ENCODE measurements at regions not wholly inside any gene's neighbourhood (a gene's known extent, or its start where the extent isn't known, plus 50 kb on each side); places are given as distances from the start of the nearest gene placed in this dataset.
"Not testable (repeated sequence)": the region's sequence is repeated elsewhere in the genome, so short reads cannot be mapped to it uniquely, and the experiment has no call there.

DNA sequence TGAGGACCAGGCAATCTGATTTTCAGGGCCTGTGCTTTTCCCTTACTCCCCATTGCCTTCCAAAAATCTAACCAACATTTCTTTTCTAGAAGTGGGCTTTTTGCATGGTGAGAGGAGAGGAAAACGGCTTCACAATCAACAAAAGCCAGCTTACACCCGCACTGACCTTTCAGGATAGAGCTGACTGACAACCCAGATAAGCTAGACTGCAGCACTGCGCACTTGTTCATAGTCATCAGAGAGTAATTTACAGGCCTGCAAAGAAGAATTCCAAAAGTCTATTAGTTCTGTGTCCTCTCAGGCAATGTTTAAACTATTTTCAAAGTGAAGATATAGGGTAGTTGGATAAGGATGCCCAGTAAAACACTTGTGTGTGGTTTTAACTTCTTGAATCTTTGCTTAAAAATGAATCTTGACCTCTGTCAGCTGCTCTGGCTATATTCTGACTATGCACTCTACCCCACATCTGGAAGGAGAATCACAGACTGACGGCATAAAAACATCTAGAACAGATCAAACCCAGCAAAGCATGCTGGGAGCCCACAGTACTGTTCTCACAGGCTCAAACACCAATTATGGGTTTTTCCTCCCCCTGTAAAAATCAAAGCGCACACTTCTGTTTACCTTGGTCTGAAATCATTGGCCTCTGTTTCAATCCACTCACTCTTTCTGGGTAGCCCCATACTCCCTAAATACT, 172.0 kb downstream of the ZNF92 start:
- intact Hi-C loops (cut with DNase I); H3K36me3 ChIP-seq; H3K27me3 ChIP-seq (ENCODE audit: low read depth); ATAC-seq; H3K4me3 ChIP-seq; H3K9me3 ChIP-seq; DNase-seq; H3K27ac ChIP-seq; H3K4me1 ChIP-seq: not testable (repeated sequence)

- H3K27ac ChIP-seq; ATAC-seq; H3K9me3 ChIP-seq; intact Hi-C loops (cut with DNase I); H3K36me3 ChIP-seq; H3K27me3 ChIP-seq (ENCODE audit: low read depth); H3K4me3 ChIP-seq; H3K4me1 ChIP-seq; DNase-seq: not testable (repeated sequence)
These were observed 176.2 kb downstream of the ZNF92 start for GRCh38 chr7:65549589-65550443.

GRCh38 chr7:65550444-65550809, 176.8 kb downstream of the ZNF92 start:
- intact Hi-C loops (cut with DNase I); H3K4me1 ChIP-seq; H3K27me3 ChIP-seq (ENCODE audit: low read depth); ATAC-seq; H3K9me3 ChIP-seq; H3K4me3 ChIP-seq; DNase-seq; H3K27ac ChIP-seq; H3K36me3 ChIP-seq: not testable (repeated sequence)

GRCh38 chr7:65551042-65551441, 177.4 kb downstream of the ZNF92 start:
- H3K4me1 ChIP-seq; H3K9me3 ChIP-seq; H3K27ac ChIP-seq; H3K27me3 ChIP-seq (ENCODE audit: low read depth); H3K4me3 ChIP-seq; H3K36me3 ChIP-seq; intact Hi-C loops (cut with DNase I); ATAC-seq; DNase-seq: not testable (repeated sequence)

- ATAC-seq; H3K4me1 ChIP-seq; H3K27me3 ChIP-seq (ENCODE audit: low read depth); H3K9me3 ChIP-seq; DNase-seq; H3K27ac ChIP-seq; intact Hi-C loops (cut with DNase I); H3K36me3 ChIP-seq; H3K4me3 ChIP-seq: not testable (repeated sequence)
These were observed 181.2 kb downstream of the ZNF92 start for GRCh38 chr7:65554553-65555476.

DNA sequence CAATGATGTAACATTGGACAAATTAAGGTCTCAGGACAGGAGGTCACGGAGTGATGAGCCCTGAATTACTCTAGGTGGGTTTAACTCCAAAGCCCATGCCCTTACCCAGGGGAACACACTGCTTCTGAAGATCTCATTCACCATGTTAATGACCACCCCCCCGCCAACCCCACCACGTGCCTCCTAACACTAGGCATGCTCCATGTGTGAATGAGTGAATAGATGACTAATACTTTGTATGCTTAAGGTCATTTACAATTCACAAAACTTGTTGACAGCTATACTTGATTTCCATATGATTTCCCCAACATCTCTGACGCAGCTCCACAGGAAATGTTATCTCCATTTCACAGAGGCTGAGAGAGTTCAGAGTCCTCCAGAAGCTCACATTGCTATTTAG, 184.9 kb downstream of the ZNF92 start:
- intact Hi-C loops (cut with DNase I); ATAC-seq: not testable (repeated sequence)
- peak; percentile 42 for DNase-seq

GRCh38 chr7:65561786-65562372, 188.2 kb downstream of the ZNF92 start:
- H3K4me3 ChIP-seq; H3K27me3 ChIP-seq (ENCODE audit: low read depth); H3K4me1 ChIP-seq; H3K27ac ChIP-seq; intact Hi-C loops (cut with DNase I); H3K36me3 ChIP-seq; H3K9me3 ChIP-seq: not testable (repeated sequence)
- peak in 1 of 2 donors; percentile 39 for ATAC-seq
- peak; percentile 27 for DNase-seq

More for the DNA sequence above, 184.9 kb downstream of the ZNF92 start:
- H3K4me1 ChIP-seq; H3K27ac ChIP-seq; H3K9me3 ChIP-seq; H3K36me3 ChIP-seq; H3K4me3 ChIP-seq; H3K27me3 ChIP-seq (ENCODE audit: low read depth): not testable (repeated sequence)

DNA sequence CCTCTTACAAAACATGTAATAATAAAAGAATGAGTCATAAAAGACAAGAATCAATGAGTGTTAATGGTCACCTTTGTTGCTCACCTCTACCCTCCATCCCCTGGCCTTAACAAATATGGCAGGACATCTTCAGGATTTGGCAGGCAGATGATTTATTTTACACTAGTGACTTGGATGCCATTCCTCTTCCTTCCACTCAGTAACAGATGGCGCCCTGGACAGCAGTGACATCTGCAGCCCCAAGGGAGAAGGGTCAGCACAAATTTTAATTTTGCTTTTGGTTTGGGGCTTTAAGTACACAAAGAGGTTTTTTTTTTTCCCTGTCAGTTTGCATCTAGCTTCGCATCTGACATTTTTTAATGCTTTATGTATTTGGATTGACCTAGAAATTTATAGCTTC, 188.9 kb downstream of the ZNF92 start:
- intact Hi-C loops (cut with DNase I); H3K4me3 ChIP-seq; H3K27me3 ChIP-seq (ENCODE audit: low read depth); H3K9me3 ChIP-seq; H3K4me1 ChIP-seq; H3K36me3 ChIP-seq; ATAC-seq; H3K27ac ChIP-seq: not testable (repeated sequence)
- DNase-seq = peak; percentile 24

GRCh38 chr7:65563333-65563732, 189.7 kb downstream of the ZNF92 start:
- H3K27me3 ChIP-seq (ENCODE audit: low read depth); DNase-seq; H3K9me3 ChIP-seq; H3K27ac ChIP-seq; H3K36me3 ChIP-seq; ATAC-seq; H3K4me1 ChIP-seq; intact Hi-C loops (cut with DNase I); H3K4me3 ChIP-seq: not testable (repeated sequence)

DNA sequence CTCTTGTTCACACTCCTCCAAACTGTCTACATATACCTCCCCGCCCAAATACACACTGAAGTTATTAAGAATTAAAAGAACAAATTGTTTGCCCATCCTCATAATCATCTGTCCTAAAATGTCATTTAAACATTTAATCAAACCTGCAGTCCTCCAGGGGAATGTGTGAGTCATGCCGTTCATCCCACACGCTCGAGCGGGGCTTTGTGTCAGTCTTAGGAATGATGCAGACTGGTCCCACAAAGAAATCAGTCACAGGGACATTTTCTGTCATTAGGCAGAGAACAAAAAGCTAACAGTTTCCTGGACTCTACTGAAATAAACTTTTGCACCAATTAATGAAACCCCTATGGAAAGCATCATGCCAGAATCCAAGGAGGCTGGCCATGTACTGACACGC, 194.6 kb downstream of the ZNF92 start:
- H3K4me1 ChIP-seq; H3K27ac ChIP-seq; H3K9me3 ChIP-seq; intact Hi-C loops (cut with DNase I); H3K36me3 ChIP-seq; H3K27me3 ChIP-seq (ENCODE audit: low read depth); ATAC-seq; DNase-seq; H3K4me3 ChIP-seq: not testable (repeated sequence)

DNA sequence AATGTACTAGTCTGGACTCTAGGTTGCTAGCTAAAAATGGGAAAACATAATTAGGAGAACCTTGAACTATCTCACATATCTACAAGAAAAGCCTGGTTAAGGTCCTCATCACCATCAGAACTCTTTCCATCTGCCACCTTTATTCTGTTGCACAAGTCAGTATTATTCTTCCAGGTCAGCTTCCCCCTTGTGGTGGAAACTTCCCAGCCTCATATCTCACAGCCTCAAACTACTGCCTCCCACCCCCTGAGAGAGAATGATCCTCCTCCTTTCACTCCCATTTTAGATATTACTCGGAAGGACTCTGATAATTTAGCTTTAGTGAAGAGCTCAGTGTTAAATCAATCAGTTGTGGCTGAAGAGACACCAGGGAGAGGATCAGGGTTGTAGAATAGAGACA, 197.3 kb downstream of the ZNF92 start:
- intact Hi-C loops (cut with DNase I); H3K27me3 ChIP-seq (ENCODE audit: low read depth); H3K4me3 ChIP-seq; DNase-seq; H3K4me1 ChIP-seq; ATAC-seq; H3K27ac ChIP-seq; H3K36me3 ChIP-seq; H3K9me3 ChIP-seq: not testable (repeated sequence)

DNA sequence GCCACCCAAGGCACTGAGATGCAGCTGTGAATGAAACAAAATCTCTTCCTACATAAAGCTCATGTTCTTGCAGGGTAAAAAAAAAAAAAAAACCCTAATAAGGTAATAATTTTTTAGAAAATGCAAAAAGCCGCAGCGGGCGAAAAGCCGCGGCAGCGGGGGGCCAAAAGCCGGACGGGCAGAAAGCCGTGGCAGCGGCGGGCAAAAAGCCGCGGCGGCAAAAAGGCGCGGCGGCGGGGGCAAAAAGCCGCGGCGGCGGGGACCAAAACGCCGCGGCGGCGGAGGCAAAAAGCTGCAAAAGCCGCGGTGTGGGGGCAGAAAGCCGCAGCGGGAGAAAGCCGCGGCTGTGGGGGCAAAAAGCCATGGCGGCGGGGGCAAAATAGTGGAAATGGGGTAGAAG, 198.9 kb downstream of the ZNF92 start:
- DNase-seq; ATAC-seq; H3K9me3 ChIP-seq; H3K36me3 ChIP-seq; intact Hi-C loops (cut with DNase I); H3K27ac ChIP-seq; H3K4me1 ChIP-seq; H3K27me3 ChIP-seq (ENCODE audit: low read depth); H3K4me3 ChIP-seq: not testable (repeated sequence)

GRCh38 chr7:65576370-65576769, 202.7 kb downstream of the ZNF92 start:
- DNase-seq; H3K4me1 ChIP-seq; H3K9me3 ChIP-seq; H3K27ac ChIP-seq; intact Hi-C loops (cut with DNase I); ATAC-seq; H3K27me3 ChIP-seq (ENCODE audit: low read depth); H3K36me3 ChIP-seq; H3K4me3 ChIP-seq: not testable (repeated sequence)

Data from lower lobe of right lung (tissue), 2 donors.